Upper lobe of left lung (tissue), 4 donors: ENCODE measurements at regions not wholly inside any gene's neighbourhood (a gene's known extent, or its start where the extent isn't known, plus 50 kb on each side); places are given as distances from the start of the nearest gene placed in this dataset.

Source experiments
- POLR2A ChIP-seq, 4 donors: fragments of 450-650 bp; IDR thresholded peaks; one replicate each; pipeline ENCODE4 v1.5.1; 2016 to 2017; ENCODE audit warnings: antibody characterized with exemption in 4 of 4, mild to moderate bottlenecking in 2 of 4
- TF ChIP-seq, protein P1 (sequence below), 6 experiments: fragments of 450-650 bp in 4 of 6; fragments of 200-600 bp in 2 of 6; sonication (generic) in 2 of 6; IDR thresholded peaks; one replicate each; pipeline ENCODE4 v1.5.1; 2016 to 2019; ENCODE audit warnings: antibody characterized with exemption in 6 of 6

- TF ChIP-seq, protein P1, sequence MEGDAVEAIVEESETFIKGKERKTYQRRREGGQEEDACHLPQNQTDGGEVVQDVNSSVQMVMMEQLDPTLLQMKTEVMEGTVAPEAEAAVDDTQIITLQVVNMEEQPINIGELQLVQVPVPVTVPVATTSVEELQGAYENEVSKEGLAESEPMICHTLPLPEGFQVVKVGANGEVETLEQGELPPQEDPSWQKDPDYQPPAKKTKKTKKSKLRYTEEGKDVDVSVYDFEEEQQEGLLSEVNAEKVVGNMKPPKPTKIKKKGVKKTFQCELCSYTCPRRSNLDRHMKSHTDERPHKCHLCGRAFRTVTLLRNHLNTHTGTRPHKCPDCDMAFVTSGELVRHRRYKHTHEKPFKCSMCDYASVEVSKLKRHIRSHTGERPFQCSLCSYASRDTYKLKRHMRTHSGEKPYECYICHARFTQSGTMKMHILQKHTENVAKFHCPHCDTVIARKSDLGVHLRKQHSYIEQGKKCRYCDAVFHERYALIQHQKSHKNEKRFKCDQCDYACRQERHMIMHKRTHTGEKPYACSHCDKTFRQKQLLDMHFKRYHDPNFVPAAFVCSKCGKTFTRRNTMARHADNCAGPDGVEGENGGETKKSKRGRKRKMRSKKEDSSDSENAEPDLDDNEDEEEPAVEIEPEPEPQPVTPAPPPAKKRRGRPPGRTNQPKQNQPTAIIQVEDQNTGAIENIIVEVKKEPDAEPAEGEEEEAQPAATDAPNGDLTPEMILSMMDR (IDR thresholded peaks at IDR 0.05): no peak
- TF ChIP-seq POLR2A (IDR thresholded peaks at IDR 0.05): no peak
Measured at GRCh38 chr1:244952280-244952933, 88.1 kb upstream of the HNRNPU start.
